ENCODE measurements at regions not wholly inside any gene's neighbourhood (a gene's known extent, or its start where the extent isn't known, plus 50 kb on each side); places are given as distances from the start of the nearest gene placed in this dataset.

- TF ChIP-seq CTCF (IDR thresholded peaks at IDR 0.05; ENCODE audit: low read depth, low read length, missing input control) (no peak), RXRA (IDR thresholded peaks at IDR 0.05) (no peak), SP1 (IDR thresholded peaks at IDR 0.05) (no peak), YY1 (IDR thresholded peaks at IDR 0.05) (no peak), RAD21 (IDR thresholded peaks at IDR 0.05) (no peak), FOXA1 (IDR thresholded peaks at IDR 0.05) (no peak), EGR1 (IDR thresholded peaks at IDR 0.05; ENCODE audit: low read depth in 2 of 2) (no peak), REST (IDR thresholded peaks at IDR 0.05) (no peak), JUND (IDR thresholded peaks at IDR 0.05) (no peak), ATF3 (IDR thresholded peaks at IDR 0.05) (no peak), TAF1 (conservative IDR thresholded peaks at IDR 0.05) (no peak), MAX (IDR thresholded peaks at IDR 0.05) (no peak), ZBTB33 (IDR thresholded peaks at IDR 0.05) (no peak), NR2F2 (IDR thresholded peaks at IDR 0.05) (no peak)
These were observed 71.3 kb upstream of the SALL4 start for GRCh38 chr20:51873652-51874051.

All from liver (tissue), 3 donors.